ENCODE measurements at regions not wholly inside any gene's neighbourhood (a gene's known extent, or its start where the extent isn't known, plus 50 kb on each side); places are given as distances from the start of the nearest gene placed in this dataset.
"Not testable (repeated sequence)": the region's sequence is repeated elsewhere in the genome, so short reads cannot be mapped to it uniquely, and the experiment has no call there.

GRCh38 chr13:76596216-76596615, 290.0 kb downstream of the KCTD12 start:
- DNase-seq, result no peak

- no peak for DNase-seq
These were observed 291.8 kb downstream of the KCTD12 start for GRCh38 chr13:76594435-76594834.

DNA sequence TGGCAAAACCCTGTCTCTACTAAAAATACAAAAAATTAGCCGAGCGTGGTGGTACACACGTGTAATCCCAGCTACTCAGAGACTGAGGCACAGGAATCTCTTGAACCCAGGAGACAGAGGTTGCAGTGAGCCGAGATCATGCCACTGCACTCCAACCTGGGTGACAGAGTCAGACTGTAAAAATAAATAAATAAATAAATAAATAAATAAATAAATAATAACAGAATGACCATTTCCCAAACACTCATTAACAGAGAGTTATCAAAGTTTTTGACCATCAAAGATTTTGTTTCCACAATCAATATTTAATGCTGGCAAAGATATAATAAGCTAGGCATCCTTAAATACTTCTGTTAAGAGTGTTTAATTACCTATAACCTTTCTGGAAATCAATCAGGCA, 299.4 kb downstream of the KCTD12 start:
- DNase-seq, result no peak

DNA sequence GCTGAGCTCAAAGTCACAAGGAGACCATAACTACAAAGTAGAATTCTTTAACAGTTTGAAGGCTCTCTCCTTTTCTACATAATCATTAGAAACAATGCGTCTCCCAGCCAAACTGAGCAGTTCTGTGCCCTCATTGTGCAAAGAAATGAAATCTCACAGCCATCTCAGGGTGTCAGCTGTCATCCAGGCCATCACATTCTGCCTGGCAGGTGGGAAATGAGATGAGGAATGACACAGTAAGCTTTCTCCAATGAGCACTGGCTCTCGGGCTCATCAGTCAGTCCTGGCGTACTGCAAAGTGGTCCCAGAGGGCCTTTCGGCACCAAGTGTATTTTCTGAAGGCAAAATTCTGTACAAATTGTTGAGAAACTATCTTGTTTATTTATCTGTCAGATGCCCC, 306.5 kb downstream of the KCTD12 start:
- no peak for DNase-seq

DNA sequence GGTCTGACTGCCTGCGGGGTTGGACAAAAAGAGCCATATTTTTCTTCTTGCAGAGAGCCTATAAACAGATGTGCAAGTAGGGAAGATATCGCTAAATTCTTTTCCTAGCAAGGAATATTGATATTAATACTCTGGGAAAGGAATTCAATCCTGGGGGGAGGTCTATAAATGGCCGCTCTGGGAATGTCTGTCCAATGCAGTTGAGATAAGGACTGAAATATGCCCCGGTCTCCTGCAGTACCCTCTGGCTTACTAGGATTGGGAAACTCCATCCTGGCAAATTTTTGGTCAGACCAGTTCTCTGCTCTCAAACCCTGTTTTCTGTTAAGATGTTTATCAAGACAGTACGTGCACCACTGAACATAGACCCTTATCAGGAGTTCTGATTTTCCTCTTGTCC, 310.6 kb downstream of the KCTD12 start:
- not testable (repeated sequence) for DNase-seq

- no peak for DNase-seq
These were observed 315.7 kb downstream of the KCTD12 start for GRCh38 chr13:76570510-76570971.

DNA sequence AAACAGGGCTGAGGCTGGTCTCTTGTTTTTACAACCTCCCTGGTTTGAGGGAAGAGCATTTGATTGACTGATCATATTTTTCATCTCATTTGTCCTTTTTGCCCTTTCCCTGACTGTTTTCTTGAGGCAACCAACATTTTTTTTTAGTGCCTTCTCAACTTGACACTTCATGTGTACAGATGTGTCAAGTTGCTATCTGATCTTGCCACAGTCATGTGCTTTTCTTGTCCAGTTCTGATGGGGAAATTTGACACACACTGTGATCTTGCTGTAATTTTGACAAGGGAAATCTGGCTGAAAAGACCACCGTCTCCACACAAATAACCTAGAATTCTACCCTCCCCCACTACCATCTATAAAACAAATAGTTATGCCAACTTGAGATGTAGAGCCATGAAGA, 329.6 kb downstream of the KCTD12 start:
- no peak for DNase-seq

- no peak for DNase-seq
These were observed 333.4 kb downstream of the KCTD12 start for GRCh38 chr13:76552807-76553206.

GRCh38 chr13:76552041-76552772, 334.0 kb downstream of the KCTD12 start:
- no peak for DNase-seq

GRCh38 chr13:76542176-76542575, 344.0 kb downstream of the KCTD12 start:
- DNase-seq, result no peak

DNA sequence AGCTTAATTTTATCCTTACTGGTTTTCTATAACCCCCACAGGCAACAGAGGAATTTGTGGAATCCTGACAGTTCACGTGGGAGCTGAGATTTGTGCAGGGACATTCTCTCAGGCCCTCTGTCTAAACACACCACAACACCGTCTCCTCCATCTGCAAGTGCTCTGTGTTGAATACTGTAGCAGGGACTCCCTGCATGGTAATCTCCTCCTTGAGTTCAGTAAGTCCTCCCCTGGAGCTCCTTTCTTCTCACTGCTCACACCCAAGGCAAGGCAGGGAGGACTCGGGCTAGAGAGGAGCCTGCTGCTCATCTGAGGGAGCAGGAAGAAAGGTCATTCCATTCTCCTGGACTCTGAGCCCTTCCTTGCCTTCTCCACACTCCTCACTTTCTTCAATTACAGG, 348.2 kb downstream of the KCTD12 start:
- DNase-seq, result no peak

DNA sequence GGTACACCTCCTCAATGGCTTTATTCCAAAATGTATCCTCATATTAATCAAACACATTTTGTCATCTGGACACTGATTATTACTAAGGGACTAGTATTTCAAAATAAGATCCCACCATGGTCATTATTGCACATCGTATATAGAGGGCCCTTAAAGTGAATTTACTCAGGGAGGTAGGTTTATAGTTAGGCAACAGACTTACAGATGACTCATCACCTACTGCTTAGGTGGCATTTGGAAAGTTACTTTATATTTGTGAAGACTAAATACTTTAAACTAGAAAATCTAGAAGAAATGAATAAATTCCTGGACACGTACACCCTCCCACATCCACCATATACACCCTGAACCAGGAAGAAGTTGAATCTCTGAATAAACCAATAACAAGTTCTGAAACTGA, 353.0 kb downstream of the KCTD12 start:
- DNase-seq, result no peak

DNA sequence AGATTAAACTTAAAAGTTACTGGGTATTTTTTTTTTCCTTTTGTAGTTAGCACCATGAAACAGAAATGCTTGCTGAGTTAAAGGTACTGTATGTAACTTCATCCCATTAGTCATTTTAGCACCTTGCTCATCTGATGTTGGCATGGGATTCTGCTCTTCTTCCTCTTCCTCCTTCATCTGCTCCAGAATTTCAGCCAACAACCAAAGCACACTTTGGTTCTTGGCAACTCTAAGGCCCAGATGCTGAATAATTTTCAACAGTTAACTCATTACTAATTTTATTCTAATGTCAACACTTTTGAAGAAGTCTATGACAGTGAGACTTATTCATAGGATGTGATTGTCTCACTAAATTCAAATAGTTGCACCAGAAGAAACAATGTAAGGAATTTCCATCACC, 359.2 kb downstream of the KCTD12 start:
- no peak for DNase-seq

DNA sequence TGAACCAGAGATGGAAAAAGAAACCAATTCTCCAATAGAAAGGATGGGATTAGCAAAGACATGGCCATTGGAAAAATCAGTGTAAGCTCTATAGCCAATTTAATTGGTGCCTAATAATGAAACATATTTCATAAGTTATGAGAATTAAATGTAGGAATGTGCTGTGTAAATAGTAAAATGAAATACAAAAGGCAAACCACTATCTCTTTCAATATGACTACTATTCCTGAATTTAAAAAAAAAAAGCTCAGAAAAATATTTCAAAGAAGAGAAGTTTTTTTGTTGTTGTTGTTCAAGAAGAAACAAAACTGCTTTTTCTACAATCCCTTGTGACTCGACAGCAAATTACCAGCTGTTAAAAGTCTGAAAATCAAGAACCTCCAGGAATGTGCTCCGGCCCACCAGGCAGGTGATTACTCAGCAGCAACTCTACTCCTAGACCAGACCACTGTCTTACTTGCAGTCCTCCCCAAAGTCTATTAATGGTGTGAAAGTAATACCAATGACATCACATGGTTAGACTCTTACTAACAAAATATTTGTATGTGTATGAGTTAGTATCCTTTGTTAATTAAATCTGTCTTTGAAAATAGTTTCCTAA, 362.4 kb downstream of the KCTD12 start:
- no peak for DNase-seq

DNA sequence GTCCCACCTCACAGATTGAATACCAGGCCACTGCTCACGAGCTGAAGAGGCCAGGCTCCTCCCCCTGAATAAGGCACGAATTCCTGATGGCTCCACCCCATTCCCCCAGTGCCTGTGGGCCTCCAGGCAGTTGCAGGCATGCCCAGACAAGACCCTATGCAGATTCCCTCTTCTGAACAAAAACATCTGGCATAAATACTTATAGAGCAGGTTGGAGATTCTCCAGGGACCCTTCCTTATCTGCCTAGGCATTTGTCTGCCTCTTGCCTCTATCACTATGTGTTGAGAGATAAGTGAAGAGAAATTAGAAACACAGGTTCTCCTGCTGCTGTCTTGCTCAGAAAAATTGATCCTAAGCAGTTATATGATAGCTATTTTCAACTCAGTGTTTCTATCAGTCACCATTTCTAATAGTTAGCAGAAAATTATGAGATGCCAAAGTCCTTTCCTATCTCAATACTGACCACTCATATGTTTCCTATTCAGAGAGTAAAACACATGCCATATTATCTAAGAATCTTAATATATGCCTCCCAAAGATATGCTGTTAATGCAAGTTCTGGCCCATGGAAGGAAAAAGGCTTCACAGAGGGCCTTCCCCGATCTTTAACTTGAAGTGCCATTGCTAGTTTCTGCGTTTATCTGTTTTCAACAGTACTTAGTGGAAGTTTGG, 364.0 kb downstream of the KCTD12 start:
- DNase-seq, result no peak

- no peak for DNase-seq
These were observed 366.5 kb downstream of the KCTD12 start for GRCh38 chr13:76519685-76520084.

GRCh38 chr13:76516586-76516985, 369.6 kb downstream of the KCTD12 start:
- DNase-seq, result no peak

- DNase-seq, result no peak
These were observed 370.2 kb downstream of the KCTD12 start for GRCh38 chr13:76516013-76516412.

DNA sequence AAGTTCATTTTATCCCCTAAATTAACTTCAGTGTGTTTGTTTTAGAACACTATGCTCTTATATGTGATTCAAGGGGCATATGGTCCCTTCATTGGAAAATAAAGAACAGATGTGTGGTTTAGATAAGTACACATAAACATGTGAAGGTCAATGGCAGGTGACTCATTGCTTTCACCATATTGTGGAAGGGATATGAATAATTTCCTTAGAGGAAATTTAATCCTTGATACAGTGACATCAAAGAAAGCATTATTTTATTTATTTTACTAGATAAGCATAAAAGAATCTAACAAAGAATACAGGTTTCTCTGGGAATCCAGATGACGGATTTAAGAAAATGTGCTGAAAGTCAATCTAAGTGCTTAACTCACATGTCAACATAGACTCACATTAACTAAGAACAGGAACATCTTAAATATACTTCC, 373.5 kb downstream of the KCTD12 start:
- DNase-seq, result no peak

DNA sequence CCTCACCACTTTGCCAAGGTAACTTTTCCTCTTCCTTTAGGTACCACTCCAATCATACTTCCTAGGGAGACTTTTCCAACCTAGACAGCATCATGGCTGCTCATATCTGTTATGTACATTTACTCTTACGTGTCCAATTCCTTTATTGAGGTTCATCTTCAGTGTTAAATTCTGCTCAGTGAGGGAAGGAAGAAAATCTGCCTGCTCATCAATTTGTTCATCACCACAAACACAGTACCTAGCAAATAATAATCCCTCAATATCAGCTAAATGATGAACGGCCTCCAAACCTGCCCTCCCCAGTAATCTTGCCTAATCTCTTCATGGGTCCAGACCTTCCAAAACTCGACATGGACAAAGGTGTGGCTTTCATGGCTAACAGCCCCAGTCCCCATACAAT, 380.8 kb downstream of the KCTD12 start:
- no peak for DNase-seq

DNA sequence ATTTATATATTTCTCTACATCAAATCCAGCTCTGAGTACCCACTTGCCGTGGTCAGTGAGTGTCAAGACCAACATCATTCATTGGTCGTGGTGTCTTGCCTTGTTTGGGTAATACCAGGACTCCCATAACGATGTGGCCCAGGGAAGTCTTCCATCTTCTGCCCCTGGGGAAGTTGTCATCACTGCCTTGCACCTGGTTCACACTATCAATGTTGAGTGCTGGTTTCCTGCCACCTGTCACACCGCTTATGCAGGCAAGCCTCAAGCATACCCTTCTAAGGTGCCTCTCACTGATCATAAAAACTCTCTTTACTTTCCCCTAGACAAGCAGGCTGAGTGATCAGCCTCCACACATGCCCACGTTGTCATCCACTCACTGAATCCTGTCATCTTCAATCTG, 382.4 kb downstream of the KCTD12 start:
- DNase-seq, result no peak

DNA sequence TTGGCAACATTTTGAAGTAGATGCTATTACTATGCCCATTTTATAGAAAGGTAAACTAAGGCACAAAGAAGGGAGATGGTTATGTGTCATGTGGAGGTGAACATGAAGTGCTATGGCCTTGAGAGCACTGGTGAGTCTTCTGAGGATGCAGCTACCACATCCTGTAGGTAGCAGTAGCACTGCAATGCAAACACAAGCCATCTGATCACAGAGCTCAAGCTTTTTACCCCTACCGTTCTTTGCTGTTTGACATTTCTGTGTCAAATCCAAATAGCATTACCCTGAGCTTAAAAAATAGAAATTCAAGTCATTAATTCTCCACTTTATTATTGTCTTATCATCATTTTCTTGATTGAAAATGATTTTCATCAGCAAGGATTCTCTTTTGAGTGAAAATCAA, 382.9 kb downstream of the KCTD12 start:
- DNase-seq, result no peak

- DNase-seq, result no peak
These were observed 385.3 kb downstream of the KCTD12 start for GRCh38 chr13:76500894-76501293.

DNA sequence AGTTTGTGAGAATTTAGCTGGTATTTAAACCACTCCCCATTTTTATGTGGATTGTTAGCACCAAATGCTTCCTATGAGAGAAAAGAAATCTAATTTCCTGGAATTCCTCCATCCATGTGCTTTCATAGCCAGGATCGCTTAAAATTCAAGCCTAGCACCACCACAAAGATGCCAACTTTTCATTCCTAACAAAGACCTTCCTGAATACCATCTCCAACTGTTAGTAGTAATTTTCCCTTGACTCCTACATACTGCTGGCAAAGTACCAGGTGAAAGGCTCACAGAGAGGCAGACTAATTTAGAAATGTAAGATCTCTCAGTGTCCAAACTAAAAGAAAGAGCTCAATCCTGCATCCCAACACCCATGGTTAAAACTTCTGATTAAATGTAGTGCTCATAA, 386.3 kb downstream of the KCTD12 start:
- no peak for DNase-seq
